Endodermal cell (in vitro differentiated cells): ENCODE measurements at regions not wholly inside any gene's neighbourhood (a gene's known extent, or its start where the extent isn't known, plus 50 kb on each side); places are given as distances from the start of the nearest gene placed in this dataset.

Source experiments
- DNase-seq: peaks from one replicate; pipeline ENCODE4 v3.0.0-alpha.2; 2017
- H3K27ac ChIP-seq: 2 replicates; pipeline ENCODE4 v1.5.1; 2013; ENCODE audit warnings: mild to moderate bottlenecking, low read depth, low read length, moderate library complexity
- H3K27me3 ChIP-seq: 2 replicates; pipeline ENCODE4 v1.6.1; 2013; ENCODE audit warnings: mild to moderate bottlenecking, low read length, moderate library complexity; ENCODE audit not compliant: insufficient read depth, control insufficient read depth, poor library complexity, severe bottlenecking
- H3K36me3 ChIP-seq: 2 replicates; pipeline ENCODE4 v1.7.0; 2013; ENCODE audit warnings: mild to moderate bottlenecking, low read length, moderate library complexity; ENCODE audit not compliant: control insufficient read depth, insufficient read depth
- H3K4me1 ChIP-seq: one replicate; pipeline ENCODE4 v1.7.0; 2013; ENCODE audit warnings: low read length; ENCODE audit not compliant: control insufficient read depth, insufficient read depth
- H3K4me3 ChIP-seq: 2 replicates; pipeline ENCODE4 v1.5.1; 2013; ENCODE audit warnings: mild to moderate bottlenecking, low read length, moderate library complexity
- H3K9ac ChIP-seq: 2 replicates; pipeline ENCODE4 v1.6.1; 2013; ENCODE audit warnings: mild to moderate bottlenecking, low read length, moderate library complexity; ENCODE audit not compliant: poor library complexity, severe bottlenecking; ENCODE audit errors: extremely low read depth
- H3K9me3 ChIP-seq: 2 replicates; pipeline ENCODE4 v1.6.1; 2013; ENCODE audit warnings: mild to moderate bottlenecking, low read length, moderate library complexity; ENCODE audit not compliant: control insufficient read depth
- H3K27ac Mint-ChIP-seq: 2 replicates; pipeline ENCODE4 v1.8.0; 2020; ENCODE audit warnings: mixed read lengths
- H3K27me3 Mint-ChIP-seq: 2 replicates; pipeline ENCODE4 v1.8.0; 2021; ENCODE audit warnings: mild to moderate bottlenecking, mixed read lengths; ENCODE audit not compliant: insufficient read depth
- H3K36me3 Mint-ChIP-seq: 2 replicates; pipeline ENCODE4 v1.8.0; 2020; ENCODE audit warnings: low read depth, mixed read lengths
- H3K4me1 Mint-ChIP-seq: 2 replicates; pipeline ENCODE4 v1.8.0; 2020; ENCODE audit warnings: mixed read lengths
- H3K4me3 Mint-ChIP-seq: 2 replicates; pipeline ENCODE4 v1.8.0; 2020; ENCODE audit warnings: mild to moderate bottlenecking, moderate library complexity, mixed read lengths
- H3K9me3 Mint-ChIP-seq: 2 replicates; pipeline ENCODE4 v1.8.0; 2020; ENCODE audit warnings: mild to moderate bottlenecking, mixed read lengths
- CTCF ChIP-seq: fragments of 200-600 bp; sonication (generic); conservative IDR thresholded peaks from 2 replicates; pipeline ENCODE4 v1.5.0; 2021; ENCODE audit warnings: antibody characterized with exemption, mild to moderate bottlenecking
- WGBS, 2 experiments: methylation state at CpG; one replicate each; pipeline versions ENCODE4 v1.1.5 to v1.1.7; 2013; ENCODE audit warnings: missing lambda C conversion rate in 2 of 2, mixed read lengths in 1 of 2; ENCODE audit not compliant: insufficient coverage in 1 of 2, insufficient read length in 1 of 2; 5-methylcytosine and 5-hydroxymethylcytosine counted together

GRCh38 chr14:45491914-45492313, 238.9 kb upstream of the MIS18BP1 start:
- Histone ChIP-seq H3K4me1 (peaks cover 5% of the 10 kb centered on the region), H3K9ac (no peak overlapping the region), H3K36me3 (no peaks in the 10 kb centered on the region), H3K9me3 (peaks cover 11% of the 10 kb centered on the region), H3K27ac (no peak overlapping the region), H3K4me3 (no peak overlapping the region), H3K27me3 (no peaks in the 10 kb centered on the region)
- TF ChIP-seq CTCF = no peak
- Mint-ChIP-seq H3K4me3 (no peak overlapping the region), H3K27ac (no peak overlapping the region), H3K27me3 (no peaks in the 10 kb centered on the region), H3K36me3 (peaks cover 7% of the 10 kb centered on the region), H3K9me3 (peaks cover 21% of the 10 kb centered on the region), H3K4me1 (peaks cover 6% of the 10 kb centered on the region)
- 93 to 100% methylated on average over 1 to 3 of the region's 3 CpGs for WGBS, 2 experiments
- DNase-seq = no peak

- 89 to 100% methylated on average over 1 of the region's 1 CpG for WGBS, 2 experiments
- H3K27me3 ChIP-seq = no peaks in the 10 kb centered on the region
- TF ChIP-seq CTCF = no peak
- H3K4me1 ChIP-seq = no peaks in the 10 kb centered on the region
- no peak overlapping the region for H3K4me3 Mint-ChIP-seq
- peak overlapping the region; percentile 62 for H3K4me3 ChIP-seq
- H3K27me3 Mint-ChIP-seq = no peaks in the 10 kb centered on the region
- peaks cover 20% of the 10 kb centered on the region for H3K9me3 ChIP-seq
- peaks cover 12% of the 10 kb centered on the region for H3K36me3 Mint-ChIP-seq
- H3K9ac ChIP-seq = no peak overlapping the region
- H3K27ac Mint-ChIP-seq = no peak overlapping the region
- DNase-seq = no peak
- no peaks in the 10 kb centered on the region for H3K4me1 Mint-ChIP-seq
- H3K9me3 Mint-ChIP-seq = peaks cover 61% of the 10 kb centered on the region
- H3K36me3 ChIP-seq = no peaks in the 10 kb centered on the region
- no peak overlapping the region for H3K27ac ChIP-seq
These were observed 233.6 kb upstream of the MIS18BP1 start for GRCh38 chr14:45486599-45486998.

DNA sequence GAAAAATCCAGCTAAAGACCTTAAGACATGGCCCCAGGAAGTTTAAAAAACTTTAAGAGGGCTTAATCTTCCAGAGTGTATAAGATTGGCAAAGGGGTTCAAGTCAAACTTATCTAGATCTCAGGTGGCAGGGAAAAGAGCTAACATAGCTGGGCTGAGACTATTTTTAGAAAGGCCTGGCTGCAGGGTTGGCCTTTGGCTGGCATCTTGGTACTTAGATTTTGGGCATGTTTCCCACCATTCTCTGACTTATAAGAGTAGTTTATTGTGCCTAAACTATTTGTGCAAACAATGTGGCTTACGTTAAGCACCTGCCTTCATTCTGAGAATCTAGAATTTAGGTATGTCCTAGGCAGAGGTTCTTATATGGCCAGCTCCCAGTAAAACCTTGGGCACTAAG, 214.0 kb upstream of the MIS18BP1 start:
- TF ChIP-seq CTCF = no peak
- no peak overlapping the region for H3K27ac ChIP-seq
- 88 to 100% methylated on average over 1 of the region's 1 CpG for WGBS, 2 experiments

More for the DNA sequence above, 214.0 kb upstream of the MIS18BP1 start:
- H3K4me1 Mint-ChIP-seq = peaks cover 14% of the 10 kb centered on the region
- Histone ChIP-seq H3K9ac (no peak overlapping the region), H3K36me3 (no peaks in the 10 kb centered on the region), H3K4me3 (no peak overlapping the region), H3K27me3 (no peaks in the 10 kb centered on the region), H3K9me3 (no peaks in the 10 kb centered on the region), H3K4me1 (no peaks in the 10 kb centered on the region)
- H3K9me3 Mint-ChIP-seq = no peaks in the 10 kb centered on the region
- no peak for DNase-seq
- H3K27me3 Mint-ChIP-seq = no peaks in the 10 kb centered on the region
- no peak overlapping the region for H3K27ac Mint-ChIP-seq
- no peaks in the 10 kb centered on the region for H3K36me3 Mint-ChIP-seq
- no peak overlapping the region for H3K4me3 Mint-ChIP-seq
